Esophagus (tissue), 2 donors: ENCODE measurements at regions not wholly inside any gene's neighbourhood (a gene's known extent, or its start where the extent isn't known, plus 50 kb on each side); places are given as distances from the start of the nearest gene placed in this dataset.

ENCODE experiments used
- H3K27ac ChIP-seq, 2 donors: one replicate each; pipeline ENCODE4 v1.5.1; 2013; ENCODE audit warnings: low read depth in 2 of 2, mild to moderate bottlenecking in 2 of 2, inconsistent platforms in 1 of 2, low read length in 1 of 2, moderate library complexity in 1 of 2
- H3K27me3 ChIP-seq, 2 donors: one replicate each; pipeline ENCODE4 v1.6.1; 2013; ENCODE audit warnings: low read length in 2 of 2, control low read depth in 1 of 2, mild to moderate bottlenecking in 1 of 2; ENCODE audit not compliant: insufficient read depth in 2 of 2, control insufficient read depth in 1 of 2
- H3K36me3 ChIP-seq, 2 donors: one replicate each; pipeline ENCODE4 v1.6.1; 2013; ENCODE audit warnings: low read length in 1 of 2; ENCODE audit not compliant: control insufficient read depth in 2 of 2, insufficient read depth in 2 of 2
- H3K4me1 ChIP-seq, 2 donors: one replicate each; pipeline ENCODE4 v1.6.1; 2013; ENCODE audit warnings: low read length in 1 of 2; ENCODE audit not compliant: control insufficient read depth in 2 of 2, insufficient read depth in 2 of 2
- H3K4me3 ChIP-seq, 2 donors: one replicate each; pipeline ENCODE4 v1.5.1; 2013; ENCODE audit warnings: low read length in 2 of 2, mild to moderate bottlenecking in 2 of 2, low read depth in 1 of 2, moderate library complexity in 1 of 2
- H3K9me3 ChIP-seq, 2 donors: one replicate each; pipeline ENCODE4 v1.6.1; 2013; ENCODE audit warnings: mild to moderate bottlenecking in 2 of 2, low read depth in 1 of 2, low read length in 1 of 2, moderate library complexity in 1 of 2; ENCODE audit not compliant: control insufficient read depth in 2 of 2, insufficient read depth in 1 of 2
- WGBS, 2 donors: extraction: QIAGEN DNeasy Blood & Tissue Kit; methylation state at CpG; one replicate each; pipeline ENCODE4 v1.1.7; 2013; 5-methylcytosine and 5-hydroxymethylcytosine counted together
- donor health status: healthy with polysubstance abuse.
- donor health status: Bipolar disorder and iron deficiency.

DNA sequence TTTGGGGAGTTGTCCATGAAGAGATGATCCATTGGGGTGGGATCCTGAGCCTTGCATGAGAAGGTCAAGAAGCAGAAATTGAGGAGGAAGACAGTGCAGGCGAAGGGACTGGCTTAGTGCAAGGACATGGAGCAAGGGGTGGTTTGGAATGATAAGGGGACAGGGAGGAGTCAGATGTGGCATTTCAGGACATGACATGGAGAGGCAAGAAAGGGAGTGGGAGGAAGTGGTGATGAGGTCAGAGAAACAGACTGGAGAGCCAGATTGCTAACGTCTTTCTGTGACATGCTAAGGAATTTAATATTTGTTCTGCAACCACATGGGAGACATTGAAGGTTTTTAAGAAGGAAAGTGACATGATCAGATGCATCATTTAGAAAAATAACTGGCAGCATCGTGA lies 346.8 kb upstream of the FMN2 start:
- no peaks in the 10 kb centered on the region for H3K27me3 ChIP-seq
- no peak overlapping the region for H3K27ac ChIP-seq
- no peak overlapping the region for H3K4me3 ChIP-seq
- H3K4me1 ChIP-seq = no peaks in the 10 kb centered on the region
- 61 to 66% methylated on average over 3 of the region's 3 CpGs for WGBS, 2 donors
- H3K9me3 ChIP-seq = no peaks in the 10 kb centered on the region
- no peaks in the 10 kb centered on the region for H3K36me3 ChIP-seq

DNA sequence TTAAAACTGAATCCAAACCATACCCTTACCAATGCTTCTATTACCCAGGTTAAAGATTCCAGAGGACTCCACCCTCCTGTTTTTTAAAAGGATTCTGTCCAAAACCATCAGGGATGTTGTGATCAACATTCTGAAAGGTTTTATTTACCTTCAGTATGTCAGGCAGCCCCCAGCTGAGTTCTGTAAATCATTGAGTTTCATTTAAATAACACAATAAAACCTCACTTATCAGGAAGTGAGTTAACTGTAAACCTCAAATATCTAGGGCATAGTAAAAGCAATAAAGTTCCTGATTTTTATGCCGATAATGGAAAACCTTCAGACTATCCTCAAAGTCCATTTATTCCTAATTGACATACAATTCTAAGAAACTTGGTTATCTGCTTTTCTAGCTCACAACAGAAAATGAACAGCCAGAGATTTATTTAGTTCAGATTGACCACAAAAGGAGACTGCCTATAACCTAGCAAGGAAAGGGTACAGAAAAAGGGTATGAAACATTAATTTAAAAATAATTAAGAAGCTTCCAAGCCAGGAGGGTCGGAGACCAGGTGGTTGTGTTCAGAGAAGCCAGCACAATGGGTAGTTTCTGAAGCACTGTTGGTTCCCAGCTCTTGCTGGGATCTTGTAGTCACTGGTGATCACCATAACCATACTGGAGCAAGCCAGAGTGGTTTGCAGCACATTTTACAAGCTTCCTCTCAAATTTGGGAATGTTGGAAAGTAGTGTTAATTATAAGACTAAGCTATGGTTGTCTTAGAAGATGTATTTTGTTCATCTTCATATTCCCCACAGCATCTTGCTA lies 336.4 kb upstream of the FMN2 start:
- Histone ChIP-seq H3K27me3 (no peaks in the 10 kb centered on the region), H3K4me3 (no peak overlapping the region), H3K9me3 (no peaks in the 10 kb centered on the region), H3K36me3 (no peaks in the 10 kb centered on the region), H3K27ac (no peak overlapping the region), H3K4me1 (no peaks in the 10 kb centered on the region)
- 69 to 83% methylated on average over 2 of the region's 2 CpGs for WGBS, 2 donors

DNA sequence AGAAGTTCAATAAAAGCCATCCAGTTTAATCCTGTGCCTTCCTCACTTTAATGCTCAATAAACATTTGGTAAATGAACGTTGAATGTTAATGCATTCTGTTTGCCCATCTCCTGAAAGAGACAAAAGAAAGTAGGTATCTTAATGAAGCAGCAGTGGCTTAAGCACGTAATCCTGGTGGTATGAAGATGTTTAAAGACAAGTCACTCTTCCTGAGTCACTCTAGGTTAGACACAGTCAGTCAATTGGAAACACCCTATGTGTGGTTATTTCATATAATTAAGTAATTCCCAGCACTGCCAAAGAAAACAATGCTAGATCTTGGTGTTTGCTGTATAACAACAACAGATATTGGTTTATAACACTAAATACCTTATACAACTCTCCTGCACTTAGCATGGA lies 334.0 kb upstream of the FMN2 start:
- H3K4me1 ChIP-seq = no peaks in the 10 kb centered on the region
- no peaks in the 10 kb centered on the region for H3K27me3 ChIP-seq
- no peaks in the 10 kb centered on the region for H3K36me3 ChIP-seq
- H3K27ac ChIP-seq = no peak overlapping the region
- no peak overlapping the region for H3K4me3 ChIP-seq
- no peaks in the 10 kb centered on the region for H3K9me3 ChIP-seq
- WGBS, 2 donors = 63 to 81% methylated on average over 2 of the region's 2 CpGs

DNA sequence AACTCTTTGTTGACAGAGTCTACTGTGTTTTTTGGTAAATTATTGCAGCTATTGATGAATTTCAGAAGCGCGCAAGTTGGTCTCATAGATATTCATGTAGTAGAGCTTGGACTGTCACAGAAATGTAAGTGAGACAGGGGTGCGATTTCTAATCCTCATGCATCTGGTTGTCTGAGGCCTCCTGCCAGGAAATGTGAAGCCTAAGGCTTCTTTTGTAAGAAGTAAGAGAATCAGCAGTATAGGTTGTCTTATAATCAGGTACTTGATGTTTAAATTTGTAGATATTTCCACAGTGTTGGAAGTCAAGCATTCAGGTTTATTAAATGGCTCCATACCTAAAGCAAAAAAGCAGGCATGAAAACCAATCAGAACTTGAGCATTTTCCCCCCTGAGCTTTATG lies 332.9 kb upstream of the FMN2 start:
- H3K27me3 ChIP-seq = no peaks in the 10 kb centered on the region
- no peaks in the 10 kb centered on the region for H3K4me1 ChIP-seq
- no peak overlapping the region for H3K27ac ChIP-seq
- H3K4me3 ChIP-seq = no peak overlapping the region
- no peaks in the 10 kb centered on the region for H3K9me3 ChIP-seq
- 86 to 93% methylated on average over 3 of the region's 3 CpGs for WGBS, 2 donors
- H3K36me3 ChIP-seq = no peaks in the 10 kb centered on the region

DNA sequence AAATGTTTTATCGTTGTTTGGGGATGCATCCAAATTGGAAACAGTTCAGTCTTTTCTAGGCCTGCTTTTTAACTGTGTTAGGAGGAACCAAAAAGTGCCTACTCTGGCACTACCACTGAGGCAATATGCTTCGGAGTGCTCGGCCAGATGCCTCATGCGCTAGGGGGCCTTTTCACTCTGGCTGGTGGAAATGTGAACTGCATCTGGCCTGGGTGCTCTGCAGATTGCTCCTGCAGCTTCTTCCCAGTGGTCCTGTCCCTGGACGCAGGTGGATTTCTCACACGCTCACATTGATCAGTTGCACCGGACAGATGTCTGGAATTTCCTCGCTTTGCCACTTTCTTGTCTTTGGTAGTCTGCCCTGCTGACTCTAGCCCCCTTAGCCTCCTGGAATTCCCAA lies 330.2 kb upstream of the FMN2 start:
- Histone ChIP-seq H3K27ac (no peak overlapping the region), H3K4me3 (no peak overlapping the region), H3K27me3 (no peaks in the 10 kb centered on the region), H3K4me1 (no peaks in the 10 kb centered on the region), H3K36me3 (no peaks in the 10 kb centered on the region), H3K9me3 (no peaks in the 10 kb centered on the region)
- 92 to 95% methylated on average over 8 of the region's 8 CpGs for WGBS, 2 donors

DNA sequence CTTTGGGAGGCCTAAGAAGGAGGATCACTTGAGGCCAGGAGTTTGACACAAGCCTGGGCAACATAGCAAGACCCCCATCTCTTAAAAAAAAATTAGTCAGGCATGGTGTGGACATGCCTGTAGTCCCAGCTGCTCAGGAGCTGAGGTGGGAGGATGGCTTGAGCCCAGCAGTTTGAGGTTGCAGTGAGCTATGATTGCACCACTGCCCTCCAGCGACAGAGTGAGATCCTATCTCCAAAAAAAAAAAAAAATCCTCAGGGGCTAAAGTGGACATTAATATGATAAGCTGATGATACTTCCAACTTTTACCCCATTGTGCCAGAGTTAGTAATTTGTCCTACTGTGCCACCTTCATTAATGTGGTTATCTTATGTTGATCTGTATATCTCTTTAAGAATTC lies 327.8 kb upstream of the FMN2 start:
- Histone ChIP-seq H3K9me3 (no peaks in the 10 kb centered on the region), H3K36me3 (no peaks in the 10 kb centered on the region), H3K27ac (no peak overlapping the region), H3K4me3 (no peak overlapping the region), H3K27me3 (no peaks in the 10 kb centered on the region), H3K4me1 (no peaks in the 10 kb centered on the region)
- 81 to 84% methylated on average over 1 of the region's 1 CpG for WGBS, 2 donors

DNA sequence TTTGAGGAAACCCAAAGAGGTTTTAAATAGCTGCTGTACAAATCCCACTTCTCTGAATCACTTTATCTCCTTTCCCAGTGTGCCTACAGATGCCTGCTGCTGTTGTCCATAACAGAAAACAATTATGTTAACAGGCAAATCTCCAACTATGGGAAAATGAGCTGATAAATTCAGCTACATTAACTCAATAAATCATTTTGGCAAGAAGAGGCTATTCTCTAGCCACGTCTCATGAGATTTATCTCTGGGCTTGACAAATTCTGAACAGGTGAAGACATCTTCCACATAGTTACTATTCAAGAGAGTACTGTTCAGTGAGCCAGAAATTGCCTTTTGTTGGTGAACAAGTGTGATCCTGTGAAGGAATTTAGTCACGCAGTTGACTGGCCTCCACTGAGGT lies 327.1 kb upstream of the FMN2 start:
- Histone ChIP-seq H3K36me3 (no peaks in the 10 kb centered on the region), H3K27me3 (no peaks in the 10 kb centered on the region), H3K4me3 (no peak overlapping the region), H3K9me3 (no peaks in the 10 kb centered on the region), H3K27ac (no peak overlapping the region), H3K4me1 (no peaks in the 10 kb centered on the region)
- WGBS, 2 donors = 45 to 58% methylated on average over 2 of the region's 2 CpGs

DNA sequence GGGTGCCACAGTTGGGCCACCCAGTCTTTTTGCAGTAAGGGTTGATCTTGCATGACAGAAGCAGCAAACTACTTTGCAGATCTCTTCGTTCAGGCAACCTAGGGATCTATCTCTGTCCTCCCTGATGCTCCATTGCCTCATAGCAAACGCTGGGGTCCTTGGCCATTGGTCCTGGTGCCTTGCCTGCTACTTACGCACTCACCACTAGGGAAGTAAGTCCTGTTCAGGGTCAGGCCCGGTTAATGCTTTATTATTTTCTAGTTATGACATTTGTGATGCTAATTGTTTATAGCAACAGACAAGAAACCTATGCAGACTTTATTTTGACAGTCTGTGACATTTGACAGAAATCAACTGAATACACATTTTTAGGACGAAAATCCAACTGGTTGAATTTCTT lies 326.5 kb upstream of the FMN2 start:
- 89 to 94% methylated on average over 5 of the region's 5 CpGs for WGBS, 2 donors

DNA sequence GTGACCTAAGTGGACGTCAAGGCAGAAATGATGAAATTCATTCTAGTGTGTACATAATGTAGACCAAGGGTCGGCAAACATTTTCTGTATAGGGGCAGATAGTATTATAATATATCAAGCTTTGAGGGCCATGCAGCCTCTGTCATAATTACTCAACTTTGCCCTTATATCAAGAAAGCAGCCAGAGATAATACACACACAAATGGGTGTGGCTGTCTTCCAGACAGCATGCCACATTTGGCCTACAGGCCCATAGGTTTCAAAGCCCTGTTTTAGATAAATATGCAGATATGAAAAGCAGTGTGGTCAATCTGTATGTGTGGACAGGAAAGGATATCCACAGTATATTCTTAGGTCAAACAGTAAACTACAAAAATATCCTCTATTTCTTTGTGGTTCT lies 320.1 kb upstream of the FMN2 start:
- H3K27ac ChIP-seq = no peak overlapping the region
- no peaks in the 10 kb centered on the region for H3K27me3 ChIP-seq
- H3K4me1 ChIP-seq = no peaks in the 10 kb centered on the region
- no peak overlapping the region for H3K4me3 ChIP-seq
- WGBS, 2 donors = 80 to 92% methylated on average over 2 of the region's 2 CpGs
- H3K36me3 ChIP-seq = no peaks in the 10 kb centered on the region
- no peaks in the 10 kb centered on the region for H3K9me3 ChIP-seq

More for the DNA sequence above, 326.5 kb upstream of the FMN2 start:
- Histone ChIP-seq H3K27ac (no peak overlapping the region), H3K36me3 (no peaks in the 10 kb centered on the region), H3K4me3 (no peak overlapping the region), H3K9me3 (no peaks in the 10 kb centered on the region), H3K27me3 (no peaks in the 10 kb centered on the region), H3K4me1 (no peaks in the 10 kb centered on the region)

DNA sequence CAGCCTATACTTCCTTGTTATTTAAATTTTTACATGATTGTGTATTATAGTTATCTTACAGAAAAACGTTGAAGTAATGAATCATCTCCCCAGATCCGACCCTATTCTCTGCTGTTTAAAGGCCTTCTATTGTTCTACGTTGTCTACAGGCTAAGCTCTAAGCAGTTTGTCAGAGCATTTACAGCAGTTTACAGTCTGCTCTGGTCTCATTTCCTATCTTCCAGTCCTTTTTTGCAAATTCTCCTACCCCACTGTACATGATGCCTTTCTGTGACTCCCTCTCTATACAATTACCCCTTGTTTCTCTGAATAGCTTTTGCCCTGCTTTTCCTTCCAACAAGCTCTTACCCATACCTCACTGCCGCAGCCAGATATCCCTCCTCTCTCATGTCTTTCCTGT lies 319.2 kb upstream of the FMN2 start:
- 54 to 61% methylated on average over 4 of the region's 4 CpGs for WGBS, 2 donors
- H3K4me3 ChIP-seq = no peak overlapping the region
- no peak overlapping the region for H3K27ac ChIP-seq
- no peaks in the 10 kb centered on the region for H3K4me1 ChIP-seq
- H3K27me3 ChIP-seq = no peaks in the 10 kb centered on the region
- H3K9me3 ChIP-seq = no peaks in the 10 kb centered on the region
- H3K36me3 ChIP-seq = no peaks in the 10 kb centered on the region
